ENCODE measurements at regions not wholly inside any gene's neighbourhood (a gene's known extent, or its start where the extent isn't known, plus 50 kb on each side); places are given as distances from the start of the nearest gene placed in this dataset.
"Not testable (repeated sequence)": the region's sequence is repeated elsewhere in the genome, so short reads cannot be mapped to it uniquely, and the experiment has no call there.

- H3K4me3 ChIP-seq; H3K36me3 ChIP-seq (ENCODE audit: low read depth); H3K4me2 ChIP-seq; H3K27me3 ChIP-seq (ENCODE audit: insufficient read depth, low read depth); H4K20me1 ChIP-seq (ENCODE audit: insufficient read depth); H3F3A ChIP-seq (ENCODE audit: insufficient read depth, low read depth); H3K9me3 ChIP-seq (ENCODE audit: insufficient read depth, low read depth); H2AFZ ChIP-seq; intact Hi-C loops (cut with micrococcal nuclease; ENCODE audit: unreplicated experiment); H3K79me2 ChIP-seq (ENCODE audit: low read depth); POLR2A ChIA-PET (ENCODE audit: unreplicated experiment); H3K4me1 ChIP-seq (replicated peaks; ENCODE audit: insufficient read depth); DNase-seq; H3K27ac ChIP-seq; H3K9me2 ChIP-seq (ENCODE audit: insufficient read depth); BruUV-seq (replicated peaks); CTCF ChIA-PET: not testable (repeated sequence)
Measured at GRCh38 chr7:66458991-66459390, 169.7 kb upstream of the KCTD7 start.

GRCh38 chr7:66459783-66460413 lies 168.8 kb upstream of the KCTD7 start:
- H3K4me1 ChIP-seq (replicated peaks; ENCODE audit: insufficient read depth); CTCF ChIA-PET; H2AFZ ChIP-seq; H3K27me3 ChIP-seq (ENCODE audit: insufficient read depth, low read depth); H3K36me3 ChIP-seq (ENCODE audit: low read depth); H3K4me3 ChIP-seq; H3K9me2 ChIP-seq (ENCODE audit: insufficient read depth); H3F3A ChIP-seq (ENCODE audit: insufficient read depth, low read depth); H3K9me3 ChIP-seq (ENCODE audit: insufficient read depth, low read depth); BruUV-seq (replicated peaks); H3K4me2 ChIP-seq; DNase-seq; intact Hi-C loops (cut with micrococcal nuclease; ENCODE audit: unreplicated experiment); H3K27ac ChIP-seq; H4K20me1 ChIP-seq (ENCODE audit: insufficient read depth); H3K79me2 ChIP-seq (ENCODE audit: low read depth); POLR2A ChIA-PET (ENCODE audit: unreplicated experiment): not testable (repeated sequence)

- no peaks in the 10 kb centered on the region for H3K27me3 ChIP-seq (ENCODE audit: insufficient read depth, low read depth)
- H4K20me1 ChIP-seq (ENCODE audit: insufficient read depth): no peaks in the 10 kb centered on the region
- intact Hi-C loops (cut with micrococcal nuclease; ENCODE audit: unreplicated experiment): no loop called here
- no peaks in the 10 kb centered on the region for H3K9me3 ChIP-seq (ENCODE audit: insufficient read depth, low read depth)
- H3K79me2 ChIP-seq (ENCODE audit: low read depth): no peaks in the 10 kb centered on the region
- ChIA-PET POLR2A (ENCODE audit: unreplicated experiment) (no interaction called here), CTCF (no interaction called here)
- H3K36me3 ChIP-seq (ENCODE audit: low read depth): no peaks in the 10 kb centered on the region
- no peak for DNase-seq
- H2AFZ ChIP-seq: no peak overlapping the region
- H3K9me2 ChIP-seq (ENCODE audit: insufficient read depth): no peaks in the 10 kb centered on the region
- no peak overlapping the region for H3K27ac ChIP-seq
- H3K4me1 ChIP-seq (replicated peaks; ENCODE audit: insufficient read depth): no peaks in the 10 kb centered on the region
- no peaks in the 10 kb centered on the region for H3F3A ChIP-seq (ENCODE audit: insufficient read depth, low read depth)
- TF ChIP-seq CTCF (conservative IDR thresholded peaks at IDR 0.05): no peak
- no peak for TF ChIP-seq EZH2 (IDR thresholded peaks at IDR 0.05; ENCODE audit: low read depth)
- no TSS peak for BruUV-seq (replicated peaks)
- no peak overlapping the region for H3K4me3 ChIP-seq
- H3K4me2 ChIP-seq: no peak overlapping the region
Measured at GRCh38 chr7:66460921-66461361, 167.7 kb upstream of the KCTD7 start.

- H3K36me3 ChIP-seq (ENCODE audit: low read depth); H3K27me3 ChIP-seq (ENCODE audit: insufficient read depth, low read depth); DNase-seq; BruUV-seq (replicated peaks); CTCF ChIA-PET; H3K4me2 ChIP-seq; H3K9me2 ChIP-seq (ENCODE audit: insufficient read depth); H3K79me2 ChIP-seq (ENCODE audit: low read depth); H4K20me1 ChIP-seq (ENCODE audit: insufficient read depth); H3K9me3 ChIP-seq (ENCODE audit: insufficient read depth, low read depth); H2AFZ ChIP-seq; intact Hi-C loops (cut with micrococcal nuclease; ENCODE audit: unreplicated experiment); H3K27ac ChIP-seq; POLR2A ChIA-PET (ENCODE audit: unreplicated experiment); H3K4me1 ChIP-seq (replicated peaks; ENCODE audit: insufficient read depth); H3K4me3 ChIP-seq; H3F3A ChIP-seq (ENCODE audit: insufficient read depth, low read depth): not testable (repeated sequence)
Measured at GRCh38 chr7:66461397-66461796, 167.3 kb upstream of the KCTD7 start.

- intact Hi-C loops (cut with micrococcal nuclease; ENCODE audit: unreplicated experiment); H4K20me1 ChIP-seq (ENCODE audit: insufficient read depth); H3K4me3 ChIP-seq; BruUV-seq (replicated peaks); H3K9me3 ChIP-seq (ENCODE audit: insufficient read depth, low read depth); H3K36me3 ChIP-seq (ENCODE audit: low read depth); H3F3A ChIP-seq (ENCODE audit: insufficient read depth, low read depth); H3K4me2 ChIP-seq; H3K9me2 ChIP-seq (ENCODE audit: insufficient read depth); H3K79me2 ChIP-seq (ENCODE audit: low read depth); H3K27ac ChIP-seq; H2AFZ ChIP-seq; POLR2A ChIA-PET (ENCODE audit: unreplicated experiment); H3K27me3 ChIP-seq (ENCODE audit: insufficient read depth, low read depth); CTCF ChIA-PET; H3K4me1 ChIP-seq (replicated peaks; ENCODE audit: insufficient read depth); DNase-seq: not testable (repeated sequence)
Measured at GRCh38 chr7:66462831-66463230, 165.8 kb upstream of the KCTD7 start.
